Endothelial cell (in vitro differentiated cells): ENCODE measurements at regions not wholly inside any gene's neighbourhood (a gene's known extent, or its start where the extent isn't known, plus 50 kb on each side); places are given as distances from the start of the nearest gene placed in this dataset.

ENCODE experiments used
- DNase-seq: peaks from one replicate; pipeline ENCODE4 v3.0.0; 2021; ENCODE audit warnings: low spot score
- H3K27ac Mint-ChIP-seq: one replicate; pipeline ENCODE4 v1.8.0; 2021; ENCODE audit warnings: mixed read lengths, inconsistent platforms; ENCODE audit not compliant: unreplicated experiment
- H3K27me3 Mint-ChIP-seq: one replicate; pipeline ENCODE4 v1.8.0; 2021; ENCODE audit warnings: mild to moderate bottlenecking, moderate library complexity, mixed read lengths, inconsistent platforms; ENCODE audit not compliant: unreplicated experiment
- H3K36me3 Mint-ChIP-seq: one replicate; pipeline ENCODE4 v1.8.0; 2021; ENCODE audit warnings: mild to moderate bottlenecking, low read depth, mixed read lengths, inconsistent platforms; ENCODE audit not compliant: unreplicated experiment
- H3K4me1 Mint-ChIP-seq: one replicate; pipeline ENCODE4 v1.8.0; 2021; ENCODE audit warnings: mild to moderate bottlenecking, mixed read lengths, inconsistent platforms; ENCODE audit not compliant: unreplicated experiment
- H3K4me3 Mint-ChIP-seq: one replicate; pipeline ENCODE4 v1.8.0; 2021; ENCODE audit warnings: mild to moderate bottlenecking, mixed read lengths, inconsistent platforms; ENCODE audit not compliant: unreplicated experiment
- H3K9me3 Mint-ChIP-seq: one replicate; pipeline ENCODE4 v1.8.0; 2021; ENCODE audit warnings: mixed read lengths, inconsistent platforms; ENCODE audit not compliant: unreplicated experiment
- TF ChIP-seq, protein P1 (sequence below): fragments of 200-600 bp; sonication (generic); IDR thresholded peaks from one replicate; pipeline ENCODE4 v1.5.0; 2021; ENCODE audit warnings: antibody characterized with exemption; ENCODE audit not compliant: unreplicated experiment

GRCh38 chr2:220955776-220956175 lies 616.3 kb downstream of the EPHA4 start:
- H3K36me3 Mint-ChIP-seq = no peaks in the 10 kb centered on the region
- DNase-seq = no peak
- H3K4me3 Mint-ChIP-seq = no peak overlapping the region

DNA sequence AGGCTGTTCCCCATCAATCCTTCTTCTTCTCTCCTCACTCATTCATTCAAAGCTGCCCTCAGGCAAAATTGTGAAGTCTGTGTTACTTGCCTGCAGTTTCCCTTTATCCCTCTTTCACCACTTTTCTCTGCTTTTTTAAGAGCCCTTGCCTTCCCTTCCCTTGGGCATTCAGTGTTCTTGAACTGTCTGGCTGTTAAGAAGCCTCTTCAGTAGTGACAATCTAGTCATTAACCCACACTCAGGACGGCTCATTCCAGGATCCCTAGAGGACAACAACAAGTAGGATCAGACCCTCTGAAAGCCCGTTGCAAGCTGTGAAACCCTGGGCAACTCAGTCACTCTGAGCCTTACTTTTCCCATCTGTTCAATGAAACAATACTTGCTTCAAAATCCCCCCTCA lies 615.7 kb downstream of the EPHA4 start:
- TF ChIP-seq, protein P1, sequence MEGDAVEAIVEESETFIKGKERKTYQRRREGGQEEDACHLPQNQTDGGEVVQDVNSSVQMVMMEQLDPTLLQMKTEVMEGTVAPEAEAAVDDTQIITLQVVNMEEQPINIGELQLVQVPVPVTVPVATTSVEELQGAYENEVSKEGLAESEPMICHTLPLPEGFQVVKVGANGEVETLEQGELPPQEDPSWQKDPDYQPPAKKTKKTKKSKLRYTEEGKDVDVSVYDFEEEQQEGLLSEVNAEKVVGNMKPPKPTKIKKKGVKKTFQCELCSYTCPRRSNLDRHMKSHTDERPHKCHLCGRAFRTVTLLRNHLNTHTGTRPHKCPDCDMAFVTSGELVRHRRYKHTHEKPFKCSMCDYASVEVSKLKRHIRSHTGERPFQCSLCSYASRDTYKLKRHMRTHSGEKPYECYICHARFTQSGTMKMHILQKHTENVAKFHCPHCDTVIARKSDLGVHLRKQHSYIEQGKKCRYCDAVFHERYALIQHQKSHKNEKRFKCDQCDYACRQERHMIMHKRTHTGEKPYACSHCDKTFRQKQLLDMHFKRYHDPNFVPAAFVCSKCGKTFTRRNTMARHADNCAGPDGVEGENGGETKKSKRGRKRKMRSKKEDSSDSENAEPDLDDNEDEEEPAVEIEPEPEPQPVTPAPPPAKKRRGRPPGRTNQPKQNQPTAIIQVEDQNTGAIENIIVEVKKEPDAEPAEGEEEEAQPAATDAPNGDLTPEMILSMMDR = no peak
- Mint-ChIP-seq H3K9me3 (no peaks in the 10 kb centered on the region), H3K36me3 (no peaks in the 10 kb centered on the region), H3K27ac (no peak overlapping the region), H3K4me3 (no peak overlapping the region), H3K27me3 (no peaks in the 10 kb centered on the region), H3K4me1 (no peaks in the 10 kb centered on the region)
- no peak for DNase-seq

More at GRCh38 chr2:220955776-220956175, 616.3 kb downstream of the EPHA4 start:
- Mint-ChIP-seq H3K27ac (no peak overlapping the region), H3K9me3 (no peaks in the 10 kb centered on the region), H3K27me3 (no peaks in the 10 kb centered on the region), H3K4me1 (no peaks in the 10 kb centered on the region)
- TF ChIP-seq, protein P1 = no peak

- no peaks in the 10 kb centered on the region for H3K27me3 Mint-ChIP-seq
- H3K36me3 Mint-ChIP-seq = no peaks in the 10 kb centered on the region
- TF ChIP-seq, protein P1 = no peak
- no peak for DNase-seq
- H3K9me3 Mint-ChIP-seq = no peaks in the 10 kb centered on the region
- H3K4me1 Mint-ChIP-seq = no peaks in the 10 kb centered on the region
- H3K4me3 Mint-ChIP-seq = no peak overlapping the region
- H3K27ac Mint-ChIP-seq = no peak overlapping the region
These were observed 612.7 kb downstream of the EPHA4 start for GRCh38 chr2:220959391-220959802.

GRCh38 chr2:220961143-220961860 lies 610.8 kb downstream of the EPHA4 start:
- TF ChIP-seq, protein P1 = no peak
- Mint-ChIP-seq H3K4me3 (no peak overlapping the region), H3K4me1 (no peaks in the 10 kb centered on the region), H3K9me3 (no peaks in the 10 kb centered on the region), H3K36me3 (no peaks in the 10 kb centered on the region), H3K27me3 (no peaks in the 10 kb centered on the region), H3K27ac (no peak overlapping the region)
- DNase-seq = no peak

GRCh38 chr2:220962556-220962955 lies 609.5 kb downstream of the EPHA4 start:
- no peak overlapping the region for H3K27ac Mint-ChIP-seq
- H3K27me3 Mint-ChIP-seq = no peaks in the 10 kb centered on the region
- H3K9me3 Mint-ChIP-seq = no peaks in the 10 kb centered on the region
- no peak overlapping the region for H3K4me3 Mint-ChIP-seq
- no peaks in the 10 kb centered on the region for H3K36me3 Mint-ChIP-seq
- no peaks in the 10 kb centered on the region for H3K4me1 Mint-ChIP-seq
- TF ChIP-seq, protein P1 = no peak
- no peak for DNase-seq
